CD4-positive, CD25-positive, alpha-beta regulatory T cell (primary cell): ENCODE measurements at regions not wholly inside any gene's neighbourhood (a gene's known extent, or its start where the extent isn't known, plus 50 kb on each side); places are given as distances from the start of the nearest gene placed in this dataset.
"Not testable (repeated sequence)": the region's sequence is repeated elsewhere in the genome, so short reads cannot be mapped to it uniquely, and the experiment has no call there.

Experiments used
- ATAC-seq, 2 donors: fragments of 150-1000 bp; cut with Tn5 transposase; one replicate each; pipeline ENCODE4 v1.10.0; 2021; ENCODE audit warnings: low read depth in 2 of 2, moderate number of reproducible peaks in 2 of 2, moderate library complexity in 1 of 2
- DNase-seq, 3 donors: peaks; one replicate each; pipeline versions ENCODE4 v3.0.0 to v3.0.0-alpha.2; 2012 to 2022; ENCODE audit warnings: mixed read lengths in 1 of 3
- H3K27ac ChIP-seq: one replicate; pipeline ENCODE4 v1.7.0; 2013; ENCODE audit warnings: mild to moderate bottlenecking, low read length; ENCODE audit not compliant: insufficient read depth, poor library complexity, severe bottlenecking
- H3K27me3 ChIP-seq: one replicate; pipeline ENCODE4 v1.7.0; 2013; ENCODE audit warnings: low read length; ENCODE audit not compliant: control insufficient read depth, insufficient read depth
- H3K36me3 ChIP-seq: one replicate; pipeline ENCODE4 v1.7.0; 2013; ENCODE audit warnings: mild to moderate bottlenecking, low read length, moderate library complexity; ENCODE audit not compliant: control insufficient read depth, insufficient read depth
- H3K4me1 ChIP-seq: 2 replicates; pipeline ENCODE4 v1.7.0; 2013; ENCODE audit warnings: mild to moderate bottlenecking, low read length; ENCODE audit not compliant: insufficient read depth, control insufficient read depth, poor library complexity, severe bottlenecking
- H3K4me3 ChIP-seq: one replicate; pipeline ENCODE4 v1.7.0; 2013; ENCODE audit warnings: low read depth, mild to moderate bottlenecking, low read length, moderate library complexity
- H3K9me3 ChIP-seq, 2 experiments: 1 replicate in 1 of 2; 2 replicates in 1 of 2; pipeline ENCODE4 v1.7.0; 2013; ENCODE audit warnings: low read length in 2 of 2, mild to moderate bottlenecking in 1 of 2, moderate library complexity in 1 of 2; ENCODE audit not compliant: control insufficient read depth in 2 of 2
- H3K27ac Mint-ChIP-seq, 3 donors: one replicate each; pipeline ENCODE4 v1.8.0; 2020 to 2022; ENCODE audit warnings: mild to moderate bottlenecking in 3 of 3, mixed read lengths in 3 of 3, moderate library complexity in 2 of 3
- H3K27me3 Mint-ChIP-seq: one replicate; pipeline ENCODE4 v1.8.0; 2022; ENCODE audit warnings: mild to moderate bottlenecking, mixed read lengths
- H3K36me3 Mint-ChIP-seq: one replicate; pipeline ENCODE4 v1.8.0; 2020; ENCODE audit warnings: mixed read lengths
- H3K4me1 Mint-ChIP-seq, 4 donors: one replicate each; pipeline ENCODE4 v1.8.0; 2020 to 2022; ENCODE audit warnings: mixed read lengths in 4 of 4, mild to moderate bottlenecking in 1 of 4
- H3K4me3 Mint-ChIP-seq, 4 donors: one replicate each; pipeline ENCODE4 v1.8.0; 2020 to 2022; ENCODE audit warnings: mild to moderate bottlenecking in 4 of 4, mixed read lengths in 4 of 4, moderate library complexity in 3 of 4
- H3K9me3 Mint-ChIP-seq, 7 donors: one replicate each; pipeline ENCODE4 v1.8.0; 2020 to 2022; ENCODE audit warnings: mixed read lengths in 7 of 7, mild to moderate bottlenecking in 3 of 7, moderate library complexity in 2 of 7

DNA sequence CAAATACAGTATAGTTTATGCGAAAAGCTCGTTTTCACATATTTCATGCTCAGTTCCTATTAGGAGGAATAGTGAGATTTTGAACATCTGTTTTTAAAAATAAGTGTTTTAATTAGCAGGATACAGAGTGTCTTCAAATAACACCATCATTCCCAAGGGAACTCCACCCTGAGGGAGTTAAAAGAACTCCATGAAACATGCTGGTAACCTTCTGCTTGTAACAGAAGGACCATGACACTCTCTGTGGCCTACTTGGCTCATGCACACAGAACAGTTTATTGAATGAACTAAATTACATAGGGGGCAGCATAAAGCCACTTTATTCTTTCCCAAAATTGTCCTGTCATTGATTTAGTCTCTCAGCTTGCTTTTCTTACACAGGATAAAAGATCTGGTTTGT, 809.5 kb upstream of the SLITRK6 start:
- Histone ChIP-seq H3K36me3 (no peaks in the 10 kb centered on the region), H3K4me1 (no peaks in the 10 kb centered on the region), H3K27me3 (no peaks in the 10 kb centered on the region), H3K4me3 (no peak overlapping the region), H3K9me3 (peaks cover 0 to 2% of the 10 kb centered on the region in 2 experiments), H3K27ac (no peak overlapping the region)
- no peak for ATAC-seq
- Mint-ChIP-seq H3K36me3 (no peaks in the 10 kb centered on the region), H3K4me3 (no peak overlapping the region), H3K9me3 (peaks cover 0 to 20% (median 9%) of the 10 kb centered on the region in 7 donors), H3K4me1 (no peaks in the 10 kb centered on the region), H3K27ac (no peak overlapping the region), H3K27me3 (no peaks in the 10 kb centered on the region)
- no peak for DNase-seq

DNA sequence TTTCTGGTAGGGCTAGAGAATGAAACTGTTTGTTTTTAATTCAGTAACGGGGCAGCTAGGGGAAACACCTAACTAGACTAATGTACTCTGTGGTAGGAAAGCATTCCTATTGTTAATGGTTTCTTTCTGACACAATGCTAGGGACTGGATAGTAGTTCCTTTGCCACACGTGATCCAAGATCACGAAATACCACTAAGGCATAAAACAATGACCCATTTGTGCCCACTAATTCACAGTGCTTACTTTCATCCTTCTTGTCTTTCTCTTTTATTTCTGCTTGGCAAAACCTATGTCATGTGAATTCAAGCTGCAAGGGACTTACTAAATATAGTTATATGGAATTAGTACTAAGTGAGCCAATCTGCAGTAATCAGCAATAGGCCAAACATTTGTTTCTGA, 834.1 kb upstream of the SLITRK6 start:
- Histone ChIP-seq H3K36me3 (no peaks in the 10 kb centered on the region), H3K4me1 (no peaks in the 10 kb centered on the region), H3K27me3 (no peaks in the 10 kb centered on the region), H3K9me3 (peaks cover 4 to 5% of the 10 kb centered on the region in 2 experiments), H3K27ac (no peak overlapping the region), H3K4me3 (no peak overlapping the region)
- H3K27ac Mint-ChIP-seq = no peak overlapping the region
- H3K4me3 Mint-ChIP-seq = no peak overlapping the region
- no peaks in the 10 kb centered on the region for H3K4me1 Mint-ChIP-seq
- ATAC-seq (no peak), DNase-seq (no peak)
- H3K9me3 Mint-ChIP-seq = peaks cover 0 to 6% (median 2%) of the 10 kb centered on the region in 7 donors
- H3K36me3 Mint-ChIP-seq = no peaks in the 10 kb centered on the region
- H3K27me3 Mint-ChIP-seq = no peaks in the 10 kb centered on the region

DNA sequence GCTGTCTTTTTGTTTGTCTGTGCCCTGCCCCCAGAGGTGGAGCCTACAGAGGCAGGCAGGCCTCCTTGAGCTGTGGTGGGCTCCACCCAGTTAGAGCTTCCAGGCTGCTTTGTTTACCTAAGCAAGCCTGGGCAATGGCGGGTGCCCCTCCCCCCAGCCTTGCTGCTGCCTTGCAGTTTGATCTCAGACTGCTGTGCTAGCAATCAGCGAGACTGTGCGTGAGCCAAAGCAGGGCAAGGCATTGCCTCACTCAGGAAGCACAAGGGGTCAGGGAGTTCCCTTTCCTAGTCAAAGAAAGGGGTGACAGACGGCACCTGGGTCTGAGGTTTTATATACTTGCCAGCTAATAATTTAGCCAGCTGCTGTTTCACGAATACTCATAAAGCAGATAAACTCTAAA, 852.0 kb upstream of the SLITRK6 start:
- not testable (repeated sequence) for H3K27me3 ChIP-seq, H3K27ac ChIP-seq, H3K27me3 Mint-ChIP-seq, H3K4me3 ChIP-seq, H3K4me1 ChIP-seq, H3K4me3 Mint-ChIP-seq, H3K36me3 ChIP-seq, H3K9me3 ChIP-seq, H3K4me1 Mint-ChIP-seq, DNase-seq, H3K36me3 Mint-ChIP-seq, H3K27ac Mint-ChIP-seq, ATAC-seq, H3K9me3 Mint-ChIP-seq

DNA sequence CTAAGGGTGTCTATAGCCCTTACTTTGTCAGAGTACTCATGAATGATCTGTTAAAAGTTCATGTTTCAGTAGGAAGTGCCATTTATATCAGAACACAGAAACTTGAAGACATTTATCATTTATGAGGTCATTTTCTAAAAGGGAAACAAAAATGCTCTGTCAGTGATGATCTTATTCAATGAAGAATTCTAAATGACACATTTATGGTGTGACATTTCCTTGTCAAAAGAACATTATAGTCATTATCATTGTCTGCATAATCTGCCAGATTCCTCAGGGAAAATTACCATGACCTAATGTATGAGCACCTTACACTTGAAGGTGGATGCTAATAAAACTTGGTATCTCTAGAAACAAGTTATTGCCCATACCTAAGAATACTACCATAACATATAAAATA, 853.8 kb upstream of the SLITRK6 start:
- peaks cover 0 to 14% (median 5%) of the 10 kb centered on the region in 7 donors for H3K9me3 Mint-ChIP-seq
- no peak for DNase-seq
- no peak overlapping the region for H3K27ac Mint-ChIP-seq
- no peak overlapping the region for H3K4me3 Mint-ChIP-seq
- H3K27me3 Mint-ChIP-seq = no peaks in the 10 kb centered on the region
- no peaks in the 10 kb centered on the region for H3K36me3 ChIP-seq
- no peaks in the 10 kb centered on the region for H3K27me3 ChIP-seq
- no peaks in the 10 kb centered on the region for H3K36me3 Mint-ChIP-seq
- no peak overlapping the region for H3K4me3 ChIP-seq
- H3K27ac ChIP-seq = no peak overlapping the region
- no peaks in the 10 kb centered on the region for H3K4me1 Mint-ChIP-seq
- H3K4me1 ChIP-seq = no peaks in the 10 kb centered on the region
- ATAC-seq = no peak
- H3K9me3 ChIP-seq = peaks cover 0 to 4% of the 10 kb centered on the region in 2 experiments

DNA sequence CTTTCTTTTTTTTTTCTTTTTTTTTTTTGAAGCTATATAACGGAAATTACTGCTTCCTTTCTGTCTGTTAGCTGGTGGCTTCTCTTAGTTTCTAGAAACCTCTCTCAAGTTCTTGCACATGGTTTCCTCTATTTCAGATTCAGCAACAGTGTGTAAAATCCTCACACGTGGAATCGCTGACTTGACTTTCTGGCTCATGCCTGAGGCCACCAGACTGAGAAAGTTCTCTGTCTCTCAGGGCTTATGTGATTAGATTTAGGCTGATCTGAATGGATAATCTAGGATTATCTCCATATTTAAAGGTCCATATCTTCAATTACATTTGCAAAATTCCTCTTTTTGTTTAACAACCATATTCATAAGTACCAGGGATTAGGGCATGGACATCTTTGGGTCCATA, 856.3 kb upstream of the SLITRK6 start:
- peaks cover 0 to 27% (median 10%) of the 10 kb centered on the region in 7 donors for H3K9me3 Mint-ChIP-seq

DNA sequence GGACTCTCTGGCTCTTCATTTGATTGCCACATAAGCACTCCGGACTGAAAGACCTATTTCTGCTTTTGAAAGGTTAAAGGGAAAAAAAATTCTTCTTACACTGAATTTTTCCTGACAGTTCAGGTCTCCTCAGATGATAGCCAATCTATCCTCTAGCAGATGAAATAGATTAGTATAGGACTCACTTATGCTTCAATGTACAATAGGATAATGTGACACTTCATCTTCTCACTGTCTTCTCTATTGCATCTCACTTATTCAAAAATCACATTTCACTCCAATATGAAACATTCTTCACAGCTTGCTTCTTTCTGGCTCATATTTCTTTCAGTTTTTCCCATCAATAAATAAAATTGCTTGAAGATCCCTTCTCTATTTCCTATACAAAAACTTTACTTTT, 860.9 kb upstream of the SLITRK6 start:
- Histone ChIP-seq H3K27ac (no peak overlapping the region), H3K9me3 (peaks cover 5 to 10% of the 10 kb centered on the region in 2 experiments), H3K36me3 (no peaks in the 10 kb centered on the region), H3K27me3 (no peaks in the 10 kb centered on the region), H3K4me3 (no peak overlapping the region), H3K4me1 (no peaks in the 10 kb centered on the region)
- no peak for DNase-seq
- Mint-ChIP-seq H3K27me3 (no peaks in the 10 kb centered on the region), H3K9me3 (peaks cover 2 to 35% (median 10%) of the 10 kb centered on the region in 7 donors), H3K27ac (no peak overlapping the region), H3K4me3 (no peak overlapping the region), H3K36me3 (no peaks in the 10 kb centered on the region), H3K4me1 (no peaks in the 10 kb centered on the region)
- no peak for ATAC-seq

More for the DNA sequence above, 856.3 kb upstream of the SLITRK6 start:
- Histone ChIP-seq H3K27ac (no peak overlapping the region), H3K9me3 (peaks cover 0 to 4% of the 10 kb centered on the region in 2 experiments), H3K36me3 (no peaks in the 10 kb centered on the region), H3K4me3 (no peak overlapping the region), H3K27me3 (no peaks in the 10 kb centered on the region), H3K4me1 (no peaks in the 10 kb centered on the region)
- no peak overlapping the region for H3K4me3 Mint-ChIP-seq
- DNase-seq = no peak
- H3K27me3 Mint-ChIP-seq = no peaks in the 10 kb centered on the region
- no peaks in the 10 kb centered on the region for H3K36me3 Mint-ChIP-seq
- ATAC-seq = no peak
- no peaks in the 10 kb centered on the region for H3K4me1 Mint-ChIP-seq
- H3K27ac Mint-ChIP-seq = no peak overlapping the region

DNA sequence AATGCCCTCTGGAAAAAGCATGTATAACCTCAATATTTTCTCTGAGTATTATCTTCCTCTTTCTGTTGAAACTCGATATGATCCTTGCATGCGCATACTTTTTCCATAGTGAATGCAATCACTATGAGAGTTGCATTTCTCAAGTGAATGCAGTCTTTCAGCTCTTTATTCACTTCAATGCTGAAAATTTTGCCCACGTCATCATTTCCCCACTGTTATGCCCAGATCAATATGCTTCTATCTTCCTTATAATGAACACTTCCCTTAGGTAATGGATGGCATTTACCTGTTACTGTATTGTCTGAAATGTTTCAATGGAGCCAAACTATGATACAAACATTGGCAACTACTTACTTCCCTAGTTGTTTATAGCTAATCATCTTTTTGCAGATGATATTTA, 866.6 kb upstream of the SLITRK6 start:
- no peak for DNase-seq
- no peaks in the 10 kb centered on the region for H3K36me3 ChIP-seq
- peaks cover 2 to 16% of the 10 kb centered on the region in 2 experiments for H3K9me3 ChIP-seq
- H3K4me1 ChIP-seq = no peaks in the 10 kb centered on the region
- Mint-ChIP-seq H3K4me1 (no peaks in the 10 kb centered on the region), H3K4me3 (no peak overlapping the region), H3K27ac (no peak overlapping the region), H3K9me3 (peaks cover 5 to 29% (median 12%) of the 10 kb centered on the region in 7 donors), H3K36me3 (no peaks in the 10 kb centered on the region), H3K27me3 (no peaks in the 10 kb centered on the region)
- no peak overlapping the region for H3K4me3 ChIP-seq
- H3K27me3 ChIP-seq = no peaks in the 10 kb centered on the region
- ATAC-seq = no peak
- no peak overlapping the region for H3K27ac ChIP-seq

DNA sequence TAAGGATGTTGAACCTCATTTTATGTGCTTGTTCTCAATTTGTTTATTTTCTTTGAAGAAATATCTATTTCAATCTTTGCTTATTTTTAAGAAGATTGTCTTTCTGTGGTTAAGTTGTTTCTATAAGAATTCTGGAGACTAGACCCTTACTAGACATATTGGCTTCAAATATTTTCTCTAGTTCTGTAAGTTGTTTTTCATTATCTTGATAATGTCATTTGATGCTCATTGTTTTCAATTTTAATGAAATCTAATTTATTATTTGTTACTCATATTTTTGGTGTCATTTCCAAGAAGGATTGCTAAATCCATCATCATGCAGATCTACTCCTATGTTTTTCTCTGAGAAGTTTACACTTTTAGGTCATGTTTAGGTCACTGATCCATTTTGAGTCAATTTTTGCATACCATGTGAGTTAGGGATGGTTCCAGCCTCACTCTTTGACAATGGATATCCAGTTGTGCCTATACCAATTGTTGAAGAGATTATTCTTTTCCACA, 874.8 kb upstream of the SLITRK6 start:
- H3K4me1 Mint-ChIP-seq = no peaks in the 10 kb centered on the region
- no peak for ATAC-seq
- H3K27ac Mint-ChIP-seq = no peak overlapping the region
- Histone ChIP-seq H3K4me3 (no peak overlapping the region), H3K27me3 (no peaks in the 10 kb centered on the region), H3K9me3 (peaks cover 2 to 14% of the 10 kb centered on the region in 2 experiments), H3K36me3 (no peaks in the 10 kb centered on the region), H3K27ac (no peak overlapping the region), H3K4me1 (no peaks in the 10 kb centered on the region)
- DNase-seq = no peak
- no peaks in the 10 kb centered on the region for H3K36me3 Mint-ChIP-seq
- no peaks in the 10 kb centered on the region for H3K27me3 Mint-ChIP-seq
- H3K4me3 Mint-ChIP-seq = no peak overlapping the region
- peaks cover 0 to 18% (median 3%) of the 10 kb centered on the region in 7 donors for H3K9me3 Mint-ChIP-seq
